ENCODE measurements at regions not wholly inside any gene's neighbourhood (a gene's known extent, or its start where the extent isn't known, plus 50 kb on each side); places are given as distances from the start of the nearest gene placed in this dataset.

DNA sequence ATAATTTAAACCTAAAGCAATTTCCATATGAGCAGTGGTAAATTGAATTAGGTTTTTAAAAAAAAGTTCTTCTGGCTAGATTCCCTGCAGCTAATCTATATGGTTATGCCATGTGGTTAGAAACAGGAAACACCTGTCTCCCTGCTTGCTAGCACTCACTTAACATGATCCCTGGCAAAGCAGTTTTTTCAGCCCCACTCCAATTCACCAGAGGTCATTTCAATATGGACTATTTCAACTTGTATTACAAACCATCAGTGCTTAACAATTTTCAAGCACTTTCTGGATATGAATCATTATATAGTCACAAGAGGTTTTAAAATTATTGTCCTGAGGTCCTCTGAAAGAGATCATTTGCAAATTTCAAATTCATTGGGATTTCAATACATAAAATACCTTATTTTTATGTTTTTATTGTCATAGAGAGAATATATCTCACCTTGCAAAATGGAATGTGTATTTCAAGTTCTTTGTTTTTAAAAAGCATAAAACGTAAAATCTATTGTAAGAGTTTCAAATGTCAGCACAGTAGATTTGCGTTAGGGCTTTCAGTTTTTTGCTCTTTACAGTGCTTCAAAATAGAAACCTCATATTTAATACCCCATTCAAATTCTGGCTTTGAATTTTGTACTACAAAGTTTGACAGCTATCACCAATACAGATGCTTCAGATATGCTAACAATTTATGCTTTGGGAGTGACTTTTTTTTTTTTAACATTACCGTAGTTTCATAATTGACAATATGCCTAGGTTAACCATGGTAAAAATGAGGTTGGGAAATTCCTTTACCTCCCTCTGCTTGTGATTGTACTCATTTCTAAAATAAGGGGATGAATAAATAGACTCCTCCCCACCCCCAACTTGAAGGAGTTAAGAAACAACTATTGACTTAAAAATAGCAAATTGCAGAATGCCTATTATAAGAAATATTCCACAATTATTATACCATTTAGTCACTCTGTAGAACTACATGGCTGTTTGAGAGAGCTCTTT is 117.5 kb upstream of the HGF start:
- H3K9me3 ChIP-seq: no peaks in the 10 kb centered on the region
- H3K4me2 ChIP-seq: no peak overlapping the region
- DNase-seq (ENCODE audit: low read depth in 1 of 2, low spot score in 1 of 2) (no peak), FAIRE-seq (no peak), ATAC-seq (no peak)
- POLR2A ChIA-PET: no interaction called here
- no peak overlapping the region for H3K27ac ChIP-seq
- CTCF ChIA-PET: no interaction called here
- TF ChIP-seq FOSB (CRISPR knock-in tag; IDR thresholded peaks at IDR 0.05) (no peak), NPAS2 (CRISPR knock-in tag; IDR thresholded peaks at IDR 0.05; ENCODE audit: borderline replicate concordance) (no peak), PBX3 (IDR thresholded peaks at IDR 0.05) (no peak), NFE2L2 (conservative IDR thresholded peaks at IDR 0.05; ENCODE audit: low read length) (no peak)
- no peaks in the 10 kb centered on the region for H3K4me1 ChIP-seq
- 85% methylated on average over 3 of the region's 3 CpGs for WGBS (ENCODE audit: missing lambda C conversion rate)
- no peak overlapping the region for H3K4me3 ChIP-seq

GRCh38 chr7:81886211-81886764 is 116.4 kb upstream of the HGF start:
- ATAC-seq (no peak), FAIRE-seq (peak; percentile 68)

GRCh38 chr7:81884817-81885216 is 115.0 kb upstream of the HGF start:
- H3K4me2 ChIP-seq: no peak overlapping the region
- FAIRE-seq (no peak), DNase-seq (ENCODE audit: low read depth in 1 of 2, low spot score in 1 of 2) (no peak), ATAC-seq (no peak)
- H3K9me3 ChIP-seq: no peaks in the 10 kb centered on the region
- ChIA-PET POLR2A (no interaction called here), CTCF (no interaction called here)
- no peak overlapping the region for H3K4me3 ChIP-seq
- TF ChIP-seq FOXS1 (CRISPR knock-in tag; IDR thresholded peaks at IDR 0.05) (no peak), CHD4 (IDR thresholded peaks at IDR 0.05; ENCODE audit: borderline replicate concordance) (no peak), ESRRA (IDR thresholded peaks at IDR 0.05; ENCODE audit: borderline replicate concordance, low read length) (no peak), TP53 (CRISPR knock-in tag; IDR thresholded peaks at IDR 0.05) (no peak), HDAC2 (IDR thresholded peaks at IDR 0.05) (no peak), POLR2AphosphoS2 (conservative IDR thresholded peaks at IDR 0.05; ENCODE audit: low read length) (no peak), NFE2L2 (conservative IDR thresholded peaks at IDR 0.05; ENCODE audit: low read length) (no peak), MYC (IDR thresholded peaks at IDR 0.05; ENCODE audit: borderline replicate concordance, low read length) (no peak), RCOR1 (IDR thresholded peaks at IDR 0.05; ENCODE audit: low read depth, low read length) (no peak), HOXA7 (CRISPR knock-in tag; IDR thresholded peaks at IDR 0.05) (no peak), JUNB (IDR thresholded peaks at IDR 0.05) (no peak), RAD21 (conservative IDR thresholded peaks at IDR 0.05 in 1 of 2, IDR thresholded peaks at IDR 0.05 in 1 of 2) (no peak)
- TF ChIP-seq, protein P1, sequence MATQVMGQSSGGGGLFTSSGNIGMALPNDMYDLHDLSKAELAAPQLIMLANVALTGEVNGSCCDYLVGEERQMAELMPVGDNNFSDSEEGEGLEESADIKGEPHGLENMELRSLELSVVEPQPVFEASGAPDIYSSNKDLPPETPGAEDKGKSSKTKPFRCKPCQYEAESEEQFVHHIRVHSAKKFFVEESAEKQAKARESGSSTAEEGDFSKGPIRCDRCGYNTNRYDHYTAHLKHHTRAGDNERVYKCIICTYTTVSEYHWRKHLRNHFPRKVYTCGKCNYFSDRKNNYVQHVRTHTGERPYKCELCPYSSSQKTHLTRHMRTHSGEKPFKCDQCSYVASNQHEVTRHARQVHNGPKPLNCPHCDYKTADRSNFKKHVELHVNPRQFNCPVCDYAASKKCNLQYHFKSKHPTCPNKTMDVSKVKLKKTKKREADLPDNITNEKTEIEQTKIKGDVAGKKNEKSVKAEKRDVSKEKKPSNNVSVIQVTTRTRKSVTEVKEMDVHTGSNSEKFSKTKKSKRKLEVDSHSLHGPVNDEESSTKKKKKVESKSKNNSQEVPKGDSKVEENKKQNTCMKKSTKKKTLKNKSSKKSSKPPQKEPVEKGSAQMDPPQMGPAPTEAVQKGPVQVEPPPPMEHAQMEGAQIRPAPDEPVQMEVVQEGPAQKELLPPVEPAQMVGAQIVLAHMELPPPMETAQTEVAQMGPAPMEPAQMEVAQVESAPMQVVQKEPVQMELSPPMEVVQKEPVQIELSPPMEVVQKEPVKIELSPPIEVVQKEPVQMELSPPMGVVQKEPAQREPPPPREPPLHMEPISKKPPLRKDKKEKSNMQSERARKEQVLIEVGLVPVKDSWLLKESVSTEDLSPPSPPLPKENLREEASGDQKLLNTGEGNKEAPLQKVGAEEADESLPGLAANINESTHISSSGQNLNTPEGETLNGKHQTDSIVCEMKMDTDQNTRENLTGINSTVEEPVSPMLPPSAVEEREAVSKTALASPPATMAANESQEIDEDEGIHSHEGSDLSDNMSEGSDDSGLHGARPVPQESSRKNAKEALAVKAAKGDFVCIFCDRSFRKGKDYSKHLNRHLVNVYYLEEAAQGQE (IDR thresholded peaks at IDR 0.05): no peak
- H3K27ac ChIP-seq: no peak overlapping the region
- WGBS (ENCODE audit: missing lambda C conversion rate): 88% methylated on average over 3 of the region's 3 CpGs
- no peaks in the 10 kb centered on the region for H3K4me1 ChIP-seq

More at GRCh38 chr7:81886211-81886764, 116.4 kb upstream of the HGF start:
- WGBS (ENCODE audit: missing lambda C conversion rate): 72% methylated on average over 3 of the region's 3 CpGs
- DNase-seq (ENCODE audit: low read depth in 1 of 2, low spot score in 1 of 2): no peak
- Histone ChIP-seq H3K27ac (no peak overlapping the region), H3K4me1 (no peaks in the 10 kb centered on the region), H3K4me2 (no peak overlapping the region), H3K4me3 (no peak overlapping the region), H3K9me3 (no peaks in the 10 kb centered on the region)
- ChIA-PET CTCF (no interaction called here), POLR2A (no interaction called here)
- TF ChIP-seq MAFK (IDR thresholded peaks at IDR 0.05; ENCODE audit: partially characterized antibody) (no peak), KDM1A (IDR thresholded peaks at IDR 0.05; ENCODE audit: low read depth) (no peak), RARB (CRISPR knock-in tag; IDR thresholded peaks at IDR 0.05) (no peak), SMC3 (IDR thresholded peaks at IDR 0.05) (no peak), BHLHE40 (IDR thresholded peaks at IDR 0.05; ENCODE audit: low read depth, low read length) (no peak), HOXB5 (CRISPR knock-in tag; IDR thresholded peaks at IDR 0.05) (no peak), TFCP2L1 (CRISPR knock-in tag; IDR thresholded peaks at IDR 0.05) (no peak), FOXS1 (CRISPR knock-in tag; IDR thresholded peaks at IDR 0.05) (no peak)

All from A549 (cell line).